GM19468 (cell line): ENCODE measurements at regions not wholly inside any gene's neighbourhood (a gene's known extent, or its start where the extent isn't known, plus 50 kb on each side); places are given as distances from the start of the nearest gene placed in this dataset.

Source experiments
- ATAC-seq: cut with Tn5 transposase; IDR thresholded peaks from one replicate; pipeline ENCODE4 v1.9.1; 2021; ENCODE audit warnings: mild to moderate bottlenecking, moderate library complexity, moderate number of reproducible peaks; ENCODE audit not compliant: unreplicated experiment; ENCODE audit errors: extremely low read depth

DNA sequence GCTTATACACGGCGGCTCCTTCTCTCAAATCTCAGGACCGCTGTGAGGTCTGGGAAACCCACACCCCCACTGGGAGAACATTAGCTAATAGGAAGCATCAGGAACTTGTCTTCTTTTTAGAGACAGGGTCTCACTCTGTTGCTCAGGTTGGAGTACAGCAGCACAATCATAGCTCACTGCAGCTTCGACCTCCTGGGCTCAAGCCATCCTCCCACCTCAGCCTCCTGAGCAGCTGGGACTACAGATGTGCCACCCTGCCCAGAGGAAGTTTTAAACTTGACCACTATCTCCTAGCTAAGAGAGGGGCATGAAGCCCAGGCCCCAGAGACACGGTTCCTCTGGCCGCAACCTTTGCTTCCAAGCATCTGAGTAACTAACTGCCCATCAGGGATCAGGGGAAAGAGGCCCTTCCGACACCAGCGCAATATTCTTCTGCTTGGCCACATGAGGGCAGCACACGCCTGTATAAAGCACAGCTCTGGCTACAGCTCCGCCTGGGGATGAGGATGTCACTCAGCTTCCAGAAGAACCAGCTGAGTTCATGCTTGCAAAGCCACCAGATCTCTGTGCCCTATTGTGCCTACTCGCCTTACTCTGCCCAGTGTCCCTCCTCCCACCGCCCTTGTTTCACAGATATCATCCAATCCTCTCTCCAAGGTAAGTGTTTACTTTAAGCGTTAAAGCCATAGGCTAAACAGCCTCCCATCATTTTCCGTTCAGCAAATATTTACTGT, 57.6 kb upstream of the SLC6A11 start:
- ATAC-seq: no peak

DNA sequence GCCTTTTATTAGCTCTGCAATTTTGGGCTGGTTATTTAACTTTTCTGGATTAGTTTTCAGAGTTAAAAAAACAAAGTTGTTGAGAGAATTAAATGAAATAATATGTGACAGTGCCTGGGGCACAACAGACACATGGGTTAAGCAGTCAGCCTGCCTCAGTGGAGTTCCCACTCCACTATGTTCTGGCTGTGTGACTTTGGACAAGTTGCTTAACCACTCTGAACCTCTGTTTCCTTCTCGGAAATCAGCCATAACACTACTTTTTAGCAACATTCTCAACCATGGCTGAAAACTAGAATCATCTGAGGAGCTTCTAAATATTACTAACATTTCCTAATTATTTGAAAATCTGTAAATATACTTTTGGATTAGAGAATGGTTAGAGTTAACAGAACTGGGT, 56.5 kb upstream of the SLC6A11 start:
- ATAC-seq: no peak

DNA sequence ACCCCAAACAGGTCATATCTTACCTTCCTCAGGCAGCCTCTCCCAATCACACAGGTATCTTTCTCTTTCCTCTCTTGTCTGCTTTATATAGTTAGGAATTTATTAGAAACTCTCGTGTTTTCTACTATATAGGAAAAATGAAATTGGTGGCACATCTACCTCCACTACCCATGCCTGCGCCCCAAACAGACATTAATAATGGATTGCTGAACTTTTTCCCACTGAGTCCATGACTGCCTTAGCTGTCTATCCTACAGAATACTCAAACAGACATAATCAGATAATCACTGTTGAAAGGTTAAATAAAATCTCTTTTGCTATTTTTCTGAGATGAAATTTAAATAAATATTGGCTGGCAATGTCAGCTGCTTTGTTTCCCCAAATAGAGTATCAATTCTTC, 55.8 kb upstream of the SLC6A11 start:
- no peak for ATAC-seq

DNA sequence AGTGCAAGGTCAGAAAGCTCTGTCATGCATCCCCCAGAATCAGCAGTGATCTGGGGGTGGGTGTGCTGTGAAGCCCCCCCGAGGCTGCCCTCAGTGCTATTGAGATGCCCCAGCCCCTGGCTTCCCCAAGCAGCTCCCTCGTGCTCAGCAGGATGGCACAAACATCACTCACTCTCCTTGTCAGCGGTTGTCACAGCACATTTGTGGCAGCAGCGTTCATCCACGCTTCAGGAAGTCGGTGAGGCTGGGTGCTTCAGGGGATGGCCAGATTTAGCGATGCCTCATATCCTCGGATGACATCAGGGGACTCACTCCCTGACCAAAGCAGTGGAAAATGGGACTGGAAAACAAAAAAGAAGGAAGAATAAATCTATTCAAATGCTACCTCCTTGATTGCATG, 54.4 kb upstream of the SLC6A11 start:
- ATAC-seq: no peak

DNA sequence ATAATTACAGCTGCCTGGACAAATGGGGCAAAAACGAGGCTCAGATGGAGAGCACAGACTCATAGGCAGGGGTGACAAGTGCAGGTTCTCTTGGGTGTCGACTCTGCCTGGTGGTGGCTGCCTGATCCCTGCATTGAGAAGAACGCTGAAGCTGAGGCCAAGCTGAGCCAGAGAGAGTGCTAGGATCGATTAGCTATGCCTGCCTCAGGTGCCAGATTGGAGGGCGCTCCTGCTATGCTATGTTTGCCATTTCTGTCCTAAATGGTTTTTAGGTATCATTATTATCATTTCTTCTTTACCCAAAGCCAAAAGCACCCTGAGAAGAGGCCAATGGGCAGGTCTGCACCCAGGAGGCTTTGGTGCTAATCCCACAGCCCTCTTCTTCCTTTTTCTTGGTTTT, 53.9 kb upstream of the SLC6A11 start:
- ATAC-seq: no peak

DNA sequence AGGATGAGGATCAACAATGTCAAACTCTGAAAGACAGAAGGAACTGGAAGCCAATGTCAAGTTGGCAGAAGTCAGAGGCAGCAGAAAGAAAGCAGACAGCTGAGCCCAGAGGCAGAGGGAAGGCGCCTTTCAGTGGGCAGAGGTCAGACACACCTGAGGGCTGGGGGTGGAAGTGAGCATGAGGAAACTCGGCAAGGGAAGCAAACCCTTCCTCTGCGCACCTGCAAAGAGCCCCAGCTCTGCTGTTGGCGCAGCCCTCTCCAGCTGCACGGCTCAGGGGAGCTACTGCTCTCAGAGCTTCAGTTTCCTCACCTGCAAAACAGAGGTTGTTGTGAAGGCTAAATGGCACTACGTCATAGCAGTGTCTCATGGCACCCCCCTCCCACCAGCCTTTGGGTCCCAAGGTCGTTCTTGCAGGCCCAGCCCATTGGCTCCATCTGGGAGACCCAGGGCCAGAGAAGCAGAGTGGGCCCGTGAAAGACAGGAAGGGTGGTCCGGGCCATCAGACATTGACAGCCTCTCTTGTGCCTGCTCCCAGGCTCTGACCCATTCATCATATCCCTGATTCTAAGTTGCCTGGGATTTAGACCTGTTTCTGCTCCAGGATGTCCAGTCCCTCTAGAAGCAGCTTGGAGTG, 53.3 kb upstream of the SLC6A11 start:
- ATAC-seq: no peak

DNA sequence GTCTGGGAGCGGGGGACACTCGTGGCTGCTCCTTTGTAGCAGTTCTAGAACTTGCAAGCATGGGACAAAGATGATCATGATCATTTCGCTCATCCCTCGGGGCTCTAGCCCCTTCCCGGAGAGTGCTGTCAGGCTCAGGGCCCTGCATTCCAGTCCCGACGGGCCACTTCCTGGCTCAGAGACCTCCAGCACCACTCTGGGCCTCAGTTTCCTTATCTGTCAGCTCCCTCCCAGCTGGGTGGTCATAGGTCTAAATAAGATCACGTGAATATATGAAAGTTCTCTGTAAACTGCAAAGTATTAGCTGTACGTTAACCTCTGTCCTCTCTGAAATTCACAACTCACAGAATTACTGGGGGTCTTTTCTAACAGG, 52.8 kb upstream of the SLC6A11 start:
- ATAC-seq: no peak

DNA sequence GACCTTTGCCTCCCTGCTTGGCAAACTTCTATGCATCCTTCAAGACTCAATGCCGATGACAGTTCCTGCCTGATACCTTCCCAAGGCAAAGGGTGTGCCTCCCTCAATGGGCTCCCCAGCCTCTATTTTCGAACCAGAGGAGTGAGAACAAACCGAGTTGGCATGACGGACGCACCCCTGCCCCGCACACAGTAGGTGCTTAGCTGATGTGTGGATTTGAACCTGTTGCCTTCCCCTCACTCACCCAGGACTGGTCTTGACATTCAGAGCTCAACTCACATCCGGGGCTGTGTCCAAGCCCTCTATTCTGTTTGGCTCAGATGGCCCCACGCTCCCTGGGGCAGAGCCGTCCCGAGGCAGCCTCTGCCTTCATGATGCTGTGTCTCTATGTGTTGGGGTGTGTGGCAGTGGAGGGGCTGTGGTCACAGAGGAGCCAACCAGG, 52.2 kb upstream of the SLC6A11 start:
- ATAC-seq: no peak

DNA sequence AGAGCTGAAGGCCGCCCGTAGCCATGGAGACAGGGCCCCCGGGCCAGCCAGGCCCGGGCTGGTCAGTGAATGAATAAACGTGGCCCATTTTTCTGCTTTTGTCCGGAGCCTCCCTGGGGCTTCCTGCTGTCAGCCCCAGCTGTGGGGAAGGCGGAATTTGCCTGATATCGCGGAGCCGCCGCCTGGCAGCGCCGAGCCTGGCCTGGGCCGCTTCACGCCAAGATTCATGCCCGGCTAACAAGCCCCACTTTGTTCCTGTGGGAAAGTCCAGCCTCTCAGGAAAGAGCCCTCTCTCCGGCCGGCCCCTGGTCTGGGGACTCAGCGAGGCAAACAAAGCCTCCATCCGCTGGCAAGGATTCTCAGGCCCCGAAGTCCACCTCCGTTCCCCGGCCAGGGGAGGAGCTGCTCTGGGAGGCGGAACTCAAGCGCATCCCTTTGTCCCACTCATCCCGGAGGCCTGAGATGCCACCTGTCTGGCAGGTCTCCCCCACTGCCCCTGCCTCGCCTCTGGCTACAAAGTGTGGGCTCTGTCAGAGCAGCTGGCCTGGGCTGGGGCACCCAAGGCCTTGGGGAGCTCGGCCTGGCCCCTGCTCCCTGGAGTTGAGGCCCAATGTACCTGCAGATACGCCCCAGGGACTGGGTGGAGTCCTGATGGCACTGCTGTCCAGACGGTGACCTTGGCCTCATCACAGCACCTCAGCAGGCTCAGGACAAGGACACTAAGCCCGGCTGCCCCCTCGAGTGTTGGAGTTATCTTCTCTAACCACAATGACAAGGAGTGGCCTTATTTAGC, 51.6 kb upstream of the SLC6A11 start:
- ATAC-seq: no peak

DNA sequence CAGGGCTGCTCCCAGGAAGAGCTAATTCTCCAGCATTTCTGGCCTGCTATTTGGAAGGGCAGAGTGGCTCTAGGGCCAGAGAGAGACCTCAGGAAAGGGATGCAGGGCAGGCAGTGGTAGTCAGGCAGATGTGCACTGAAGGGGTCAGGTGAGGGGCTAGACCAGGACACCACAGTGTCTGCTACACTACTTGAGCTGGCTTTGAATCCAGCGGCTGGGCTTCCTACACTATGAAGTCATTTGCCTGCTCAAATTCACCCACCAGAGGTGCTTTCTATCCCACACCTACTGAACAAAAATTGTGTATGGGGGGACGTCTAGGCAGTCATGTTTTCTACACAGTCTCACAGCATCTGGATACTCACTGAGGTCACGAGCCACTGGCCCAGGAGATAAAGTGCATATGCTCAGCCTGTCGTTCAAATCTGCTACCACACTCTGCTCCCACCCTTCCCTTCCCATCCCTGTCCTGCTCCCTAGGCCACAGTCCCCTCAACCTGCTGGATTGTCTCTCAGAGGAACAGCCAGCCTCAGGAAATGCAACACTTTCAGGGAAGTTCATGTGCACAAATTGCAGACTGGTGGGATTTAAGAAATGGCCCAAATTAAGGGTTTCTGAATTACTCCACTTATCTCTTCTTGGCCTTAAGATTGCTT, 49.9 kb upstream of the SLC6A11 start:
- no peak for ATAC-seq
